ENCODE measurements at regions not wholly inside any gene's neighbourhood (a gene's known extent, or its start where the extent isn't known, plus 50 kb on each side); places are given as distances from the start of the nearest gene placed in this dataset.

DNA sequence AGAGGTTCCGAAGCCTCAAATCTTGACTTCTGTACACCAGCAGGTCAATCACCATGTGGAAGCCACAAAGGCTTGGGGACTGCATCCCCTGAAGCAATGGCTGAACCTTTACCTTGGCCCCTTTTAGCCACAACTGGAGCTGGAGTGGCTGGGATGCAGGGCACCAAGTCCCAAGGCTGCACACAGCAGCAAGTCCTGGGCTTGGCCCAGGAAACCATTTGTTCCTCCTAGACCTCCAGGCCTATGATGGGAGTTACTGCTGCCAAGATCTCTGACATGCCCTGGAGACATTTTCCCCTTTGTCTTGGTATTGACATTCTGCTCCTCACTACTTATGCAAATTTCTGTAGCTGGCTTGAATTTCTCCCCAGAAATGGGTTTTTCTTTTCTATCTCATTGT, 285.9 kb downstream of the ASXL3 start (continued):
- TF ChIP-seq PPARA (CRISPR knock-in tag; IDR thresholded peaks at IDR 0.05; ENCODE audit: borderline replicate concordance) (no peak), ZFP3 (CRISPR knock-in tag; IDR thresholded peaks at IDR 0.05) (no peak), RARB (CRISPR knock-in tag; IDR thresholded peaks at IDR 0.05) (no peak), ISL1 (CRISPR knock-in tag; IDR thresholded peaks at IDR 0.05) (no peak), OSR1 (CRISPR knock-in tag; IDR thresholded peaks at IDR 0.05) (no peak)

DNA sequence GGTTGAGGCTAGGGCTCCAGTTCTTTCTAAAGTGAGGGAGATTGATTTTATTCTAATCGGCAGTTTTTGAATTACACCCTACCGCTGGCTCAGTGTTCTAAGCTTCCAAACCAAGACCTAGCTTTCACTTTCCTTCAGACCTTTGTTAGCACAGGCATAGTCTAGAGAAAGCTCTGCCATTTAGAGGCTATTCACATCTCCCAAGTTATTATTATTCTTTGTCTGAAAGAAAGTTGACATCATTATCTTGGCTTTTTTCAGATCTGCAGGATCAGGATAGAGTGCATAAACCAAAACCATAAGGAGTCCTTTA, 276.8 kb downstream of the ASXL3 start:
- TF ChIP-seq ESRRG (CRISPR knock-in tag; IDR thresholded peaks at IDR 0.05) (no peak), CREB5 (CRISPR knock-in tag; IDR thresholded peaks at IDR 0.05; ENCODE audit: low read depth) (no peak), PPARA (CRISPR knock-in tag; IDR thresholded peaks at IDR 0.05; ENCODE audit: borderline replicate concordance) (no peak), BACH2 (CRISPR knock-in tag; IDR thresholded peaks at IDR 0.05; ENCODE audit: borderline replicate concordance) (no peak), TSHZ2 (CRISPR knock-in tag; IDR thresholded peaks at IDR 0.05) (no peak)
- no peak for ATAC-seq

- ATAC-seq, result no peak
- TF ChIP-seq TCF4 (CRISPR knock-in tag; IDR thresholded peaks at IDR 0.05; ENCODE audit: borderline replicate concordance) (no peak), ZNF565 (CRISPR knock-in tag; conservative IDR thresholded peaks at IDR 0.05; ENCODE audit: low read depth) (no peak), OSR1 (CRISPR knock-in tag; IDR thresholded peaks at IDR 0.05) (no peak), ARNTL (CRISPR knock-in tag; IDR thresholded peaks at IDR 0.05; ENCODE audit: borderline replicate concordance, low read depth) (no peak), TOX (CRISPR knock-in tag; IDR thresholded peaks at IDR 0.05; ENCODE audit: borderline replicate concordance) (no peak), CREB5 (CRISPR knock-in tag; IDR thresholded peaks at IDR 0.05; ENCODE audit: low read depth) (no peak), CSRNP3 (CRISPR knock-in tag; IDR thresholded peaks at IDR 0.05) (no peak)
- TF ChIP-seq, protein P1, sequence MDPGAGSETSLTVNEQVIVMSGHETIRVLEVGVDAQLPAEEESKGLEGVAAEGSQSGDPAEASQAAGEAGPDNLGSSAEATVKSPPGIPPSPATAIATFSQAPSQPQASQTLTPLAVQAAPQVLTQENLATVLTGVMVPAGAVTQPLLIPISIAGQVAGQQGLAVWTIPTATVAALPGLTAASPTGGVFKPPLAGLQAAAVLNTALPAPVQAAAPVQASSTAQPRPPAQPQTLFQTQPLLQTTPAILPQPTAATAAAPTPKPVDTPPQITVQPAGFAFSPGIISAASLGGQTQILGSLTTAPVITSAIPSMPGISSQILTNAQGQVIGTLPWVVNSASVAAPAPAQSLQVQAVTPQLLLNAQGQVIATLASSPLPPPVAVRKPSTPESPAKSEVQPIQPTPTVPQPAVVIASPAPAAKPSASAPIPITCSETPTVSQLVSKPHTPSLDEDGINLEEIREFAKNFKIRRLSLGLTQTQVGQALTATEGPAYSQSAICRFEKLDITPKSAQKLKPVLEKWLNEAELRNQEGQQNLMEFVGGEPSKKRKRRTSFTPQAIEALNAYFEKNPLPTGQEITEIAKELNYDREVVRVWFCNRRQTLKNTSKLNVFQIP (CRISPR knock-in tag; IDR thresholded peaks at IDR 0.05; ENCODE audit: borderline replicate concordance, low read depth), result no peak
Measured at GRCh38 chr18:33854086-33854826, 276.2 kb downstream of the ASXL3 start.

- no peak for ATAC-seq
- TF ChIP-seq TCF4 (CRISPR knock-in tag; IDR thresholded peaks at IDR 0.05; ENCODE audit: borderline replicate concordance) (no peak), TSHZ2 (CRISPR knock-in tag; IDR thresholded peaks at IDR 0.05) (no peak), OSR1 (CRISPR knock-in tag; IDR thresholded peaks at IDR 0.05) (no peak), BACH2 (CRISPR knock-in tag; IDR thresholded peaks at IDR 0.05; ENCODE audit: borderline replicate concordance) (no peak), GLIS3 (CRISPR knock-in tag; IDR thresholded peaks at IDR 0.05) (no peak), RARB (CRISPR knock-in tag; IDR thresholded peaks at IDR 0.05) (no peak), ZNF565 (CRISPR knock-in tag; conservative IDR thresholded peaks at IDR 0.05; ENCODE audit: low read depth) (no peak), ZNF70 (CRISPR knock-in tag; IDR thresholded peaks at IDR 0.05) (no peak), SNAI2 (CRISPR knock-in tag; IDR thresholded peaks at IDR 0.05) (no peak), CSDC2 (CRISPR knock-in tag; IDR thresholded peaks at IDR 0.05) (no peak), PPARA (CRISPR knock-in tag; IDR thresholded peaks at IDR 0.05; ENCODE audit: borderline replicate concordance) (no peak), CREB5 (CRISPR knock-in tag; IDR thresholded peaks at IDR 0.05; ENCODE audit: low read depth) (no peak), ESRRG (CRISPR knock-in tag; IDR thresholded peaks at IDR 0.05) (no peak)
- TF ChIP-seq, protein P1 (CRISPR knock-in tag; IDR thresholded peaks at IDR 0.05; ENCODE audit: borderline replicate concordance, low read depth), result no peak
Measured at GRCh38 chr18:33853187-33853586, 275.2 kb downstream of the ASXL3 start.

All from SK-N-SH treated with all-trans-retinoic acid at 6 μM for 48 hours (cell line).